Liver (tissue), 8 donors: ENCODE measurements at regions not wholly inside any gene's neighbourhood (a gene's known extent, or its start where the extent isn't known, plus 50 kb on each side); places are given as distances from the start of the nearest gene placed in this dataset.
A peak's percentile ranks its signal among the peaks of the same experiment; 100 is the strongest.
"Not testable (repeated sequence)": the region's sequence is repeated elsewhere in the genome, so short reads cannot be mapped to it uniquely, and the experiment has no call there.

Source experiments
- DNase-seq: peaks from one replicate; pipeline ENCODE4 v3.0.0-alpha.2; 2017; ENCODE audit warnings: low spot score
- H3K27ac ChIP-seq, 2 donors: one replicate each; pipeline ENCODE4 v1.7.0; 2013; ENCODE audit warnings: inconsistent platforms in 2 of 2, low read length in 2 of 2, control low read depth in 1 of 2, low read depth in 1 of 2, mild to moderate bottlenecking in 1 of 2
- H3K27me3 ChIP-seq, 4 donors: one replicate each; pipeline versions ENCODE4 v1.6.1 to v1.7.0; 2013; ENCODE audit warnings: low read length in 3 of 4, inconsistent platforms in 1 of 4, mild to moderate bottlenecking in 1 of 4, moderate library complexity in 1 of 4; ENCODE audit not compliant: control insufficient read depth in 4 of 4, insufficient read depth in 4 of 4
- H3K36me3 ChIP-seq, 4 donors: one replicate each; pipeline versions ENCODE4 v1.6.1 to v1.7.0; 2013; ENCODE audit warnings: low read length in 3 of 4, mild to moderate bottlenecking in 3 of 4, low read depth in 1 of 4, moderate library complexity in 1 of 4; ENCODE audit not compliant: control insufficient read depth in 4 of 4, insufficient read depth in 3 of 4
- H3K4me1 ChIP-seq, 4 donors: one replicate each; pipeline versions ENCODE4 v1.6.1 to v1.7.0; 2013; ENCODE audit warnings: low read length in 3 of 4, mild to moderate bottlenecking in 3 of 4, moderate library complexity in 1 of 4; ENCODE audit not compliant: control insufficient read depth in 4 of 4, insufficient read depth in 4 of 4
- H3K4me3 ChIP-seq, 3 donors: one replicate each; pipeline versions ENCODE4 v1.6.1 to v1.7.0; 2013; ENCODE audit warnings: low read length in 3 of 3, control low read depth in 1 of 3, low read depth in 1 of 3, mild to moderate bottlenecking in 1 of 3
- H3K9ac ChIP-seq, 2 donors: one replicate each; pipeline ENCODE4 v1.7.0; 2013; ENCODE audit warnings: low read length in 2 of 2, mild to moderate bottlenecking in 2 of 2, moderate library complexity in 2 of 2, control low read depth in 1 of 2, low read depth in 1 of 2
- H3K9me3 ChIP-seq, 4 donors: one replicate each; pipeline versions ENCODE4 v1.6.1 to v1.7.0; 2013; ENCODE audit warnings: low read length in 3 of 4; ENCODE audit not compliant: control insufficient read depth in 4 of 4
- EGR1 ChIP-seq, 2 donors: IDR thresholded peaks; 2 replicates each; pipeline ENCODE4 v1.6.1; 2016 to 2018; ENCODE audit warnings: antibody characterized with exemption in 2 of 2, low read depth in 2 of 2
- RAD21 ChIP-seq, 2 donors: IDR thresholded peaks; 2 replicates each; pipeline ENCODE4 v1.6.1; 2016; ENCODE audit warnings: antibody characterized with exemption in 2 of 2, mild to moderate bottlenecking in 2 of 2
- TAF1 ChIP-seq: conservative IDR thresholded peaks from 2 replicates; pipeline ENCODE4 v1.6.1; 2016; ENCODE audit warnings: antibody characterized with exemption, mild to moderate bottlenecking
- YY1 ChIP-seq: IDR thresholded peaks from 2 replicates; pipeline ENCODE4 v1.6.1; 2016; ENCODE audit warnings: antibody characterized with exemption, mild to moderate bottlenecking
- WGBS: extraction: QIAGEN DNeasy Blood & Tissue Kit; methylation state at CpG from one replicate; pipeline ENCODE4 v1.1.7; 2013; 5-methylcytosine and 5-hydroxymethylcytosine counted together
- TF ChIP-seq, protein P1 (sequence below): IDR thresholded peaks from 2 replicates; pipeline ENCODE4 v1.6.1; 2016; ENCODE audit warnings: antibody characterized with exemption
- TF ChIP-seq, protein P2 (sequence below): fragments of 150-350 bp; IDR thresholded peaks from 2 replicates; pipeline ENCODE4 v1.5.1; 2017; ENCODE audit warnings: improper control_type of control experiment, low read depth, low read length; ENCODE audit not compliant: missing input control
- TF ChIP-seq, protein P3 (sequence below): IDR thresholded peaks from 2 replicates; pipeline ENCODE4 v1.6.1; 2016; ENCODE audit warnings: antibody characterized with exemption
- donor health status: healthy.
- donor health status: healthy.
- donor health status: healthy.
- donor health status: healthy.
- donor health status: healthy.

DNA sequence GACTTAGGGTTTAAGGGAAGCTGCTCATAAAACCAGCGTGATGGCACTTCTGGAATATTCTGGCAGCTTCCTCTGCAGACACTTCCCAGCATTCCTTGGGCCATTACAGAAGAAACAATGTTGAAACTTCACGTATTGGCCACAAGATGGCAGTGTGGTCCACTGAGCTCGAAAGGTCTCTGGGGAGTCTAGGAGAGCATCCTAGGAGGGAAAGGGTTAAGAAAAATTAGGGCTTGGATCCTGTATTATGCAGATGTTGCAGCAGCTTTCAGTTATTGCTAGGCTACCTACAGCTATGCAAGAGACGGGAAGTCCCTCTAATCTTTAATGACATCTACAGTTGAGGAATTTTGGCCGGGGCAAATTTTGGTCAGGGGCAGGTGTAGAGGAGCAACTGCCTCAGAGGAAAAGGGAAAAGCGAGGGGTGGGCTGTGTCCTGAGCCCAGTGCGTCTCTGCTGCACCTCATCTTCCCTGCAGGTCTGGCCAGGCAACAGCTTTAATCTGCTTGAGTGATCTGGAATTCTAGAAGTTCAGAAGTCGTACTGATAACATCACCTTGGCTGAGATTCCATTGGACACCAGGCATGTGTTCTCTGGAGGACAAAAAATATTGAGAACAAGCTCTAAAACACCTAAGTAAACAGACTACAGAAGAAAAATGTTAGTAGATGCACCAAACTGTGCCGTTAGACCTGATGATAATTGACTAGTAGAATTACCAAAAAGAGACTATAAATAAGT is 220.8 kb upstream of the PRSS58 start:
- TF ChIP-seq, protein P1, sequence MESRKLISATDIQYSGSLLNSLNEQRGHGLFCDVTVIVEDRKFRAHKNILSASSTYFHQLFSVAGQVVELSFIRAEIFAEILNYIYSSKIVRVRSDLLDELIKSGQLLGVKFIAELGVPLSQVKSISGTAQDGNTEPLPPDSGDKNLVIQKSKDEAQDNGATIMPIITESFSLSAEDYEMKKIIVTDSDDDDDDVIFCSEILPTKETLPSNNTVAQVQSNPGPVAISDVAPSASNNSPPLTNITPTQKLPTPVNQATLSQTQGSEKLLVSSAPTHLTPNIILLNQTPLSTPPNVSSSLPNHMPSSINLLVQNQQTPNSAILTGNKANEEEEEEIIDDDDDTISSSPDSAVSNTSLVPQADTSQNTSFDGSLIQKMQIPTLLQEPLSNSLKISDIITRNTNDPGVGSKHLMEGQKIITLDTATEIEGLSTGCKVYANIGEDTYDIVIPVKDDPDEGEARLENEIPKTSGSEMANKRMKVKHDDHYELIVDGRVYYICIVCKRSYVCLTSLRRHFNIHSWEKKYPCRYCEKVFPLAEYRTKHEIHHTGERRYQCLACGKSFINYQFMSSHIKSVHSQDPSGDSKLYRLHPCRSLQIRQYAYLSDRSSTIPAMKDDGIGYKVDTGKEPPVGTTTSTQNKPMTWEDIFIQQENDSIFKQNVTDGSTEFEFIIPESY = no peak
- no peak for TF ChIP-seq TAF1
- peak; percentile 49 for TF ChIP-seq YY1
- TF ChIP-seq RAD21 (IDR thresholded peaks at IDR 0.05) = peak; percentile 48 to 70
- TF ChIP-seq, protein P2, sequence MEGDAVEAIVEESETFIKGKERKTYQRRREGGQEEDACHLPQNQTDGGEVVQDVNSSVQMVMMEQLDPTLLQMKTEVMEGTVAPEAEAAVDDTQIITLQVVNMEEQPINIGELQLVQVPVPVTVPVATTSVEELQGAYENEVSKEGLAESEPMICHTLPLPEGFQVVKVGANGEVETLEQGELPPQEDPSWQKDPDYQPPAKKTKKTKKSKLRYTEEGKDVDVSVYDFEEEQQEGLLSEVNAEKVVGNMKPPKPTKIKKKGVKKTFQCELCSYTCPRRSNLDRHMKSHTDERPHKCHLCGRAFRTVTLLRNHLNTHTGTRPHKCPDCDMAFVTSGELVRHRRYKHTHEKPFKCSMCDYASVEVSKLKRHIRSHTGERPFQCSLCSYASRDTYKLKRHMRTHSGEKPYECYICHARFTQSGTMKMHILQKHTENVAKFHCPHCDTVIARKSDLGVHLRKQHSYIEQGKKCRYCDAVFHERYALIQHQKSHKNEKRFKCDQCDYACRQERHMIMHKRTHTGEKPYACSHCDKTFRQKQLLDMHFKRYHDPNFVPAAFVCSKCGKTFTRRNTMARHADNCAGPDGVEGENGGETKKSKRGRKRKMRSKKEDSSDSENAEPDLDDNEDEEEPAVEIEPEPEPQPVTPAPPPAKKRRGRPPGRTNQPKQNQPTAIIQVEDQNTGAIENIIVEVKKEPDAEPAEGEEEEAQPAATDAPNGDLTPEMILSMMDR = peak; percentile 40
- Histone ChIP-seq H3K9ac (no peak overlapping the region), H3K9me3 (no peaks in the 10 kb centered on the region), H3K36me3 (no peaks in the 10 kb centered on the region), H3K4me1 (no peaks in the 10 kb centered on the region), H3K27me3 (peaks cover 0 to 2% (median 0%) of the 10 kb centered on the region in 4 donors), H3K27ac (no peak overlapping the region), H3K4me3 (no peak overlapping the region)
- DNase-seq = no peak
- 33% methylated on average over 9 of the region's 9 CpGs for WGBS

DNA sequence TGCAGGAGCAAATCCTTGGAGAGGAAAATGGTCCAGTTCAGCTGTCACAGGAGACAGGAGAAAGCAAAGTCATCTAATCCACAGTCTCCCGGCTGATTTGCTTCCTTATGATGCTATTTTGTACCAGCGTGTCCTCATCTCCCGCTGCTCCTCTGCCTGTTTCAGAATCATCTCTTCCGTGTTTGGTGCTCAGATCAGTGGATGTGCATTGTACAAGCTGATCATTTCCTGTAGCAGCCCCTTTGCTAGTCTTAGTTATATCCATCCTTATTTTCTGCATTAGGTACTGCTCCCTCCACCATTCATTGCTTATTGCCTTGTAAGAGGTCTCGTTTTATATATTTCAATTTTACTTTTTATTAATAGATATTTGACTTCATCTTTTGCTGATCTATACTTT is 219.9 kb upstream of the PRSS58 start:
- H3K4me1 ChIP-seq, H3K27ac ChIP-seq, H3K27me3 ChIP-seq, H3K4me3 ChIP-seq, H3K9me3 ChIP-seq, H3K9ac ChIP-seq, DNase-seq, H3K36me3 ChIP-seq: not testable (repeated sequence)
- 62% methylated on average over 5 of the region's 5 CpGs for WGBS

DNA sequence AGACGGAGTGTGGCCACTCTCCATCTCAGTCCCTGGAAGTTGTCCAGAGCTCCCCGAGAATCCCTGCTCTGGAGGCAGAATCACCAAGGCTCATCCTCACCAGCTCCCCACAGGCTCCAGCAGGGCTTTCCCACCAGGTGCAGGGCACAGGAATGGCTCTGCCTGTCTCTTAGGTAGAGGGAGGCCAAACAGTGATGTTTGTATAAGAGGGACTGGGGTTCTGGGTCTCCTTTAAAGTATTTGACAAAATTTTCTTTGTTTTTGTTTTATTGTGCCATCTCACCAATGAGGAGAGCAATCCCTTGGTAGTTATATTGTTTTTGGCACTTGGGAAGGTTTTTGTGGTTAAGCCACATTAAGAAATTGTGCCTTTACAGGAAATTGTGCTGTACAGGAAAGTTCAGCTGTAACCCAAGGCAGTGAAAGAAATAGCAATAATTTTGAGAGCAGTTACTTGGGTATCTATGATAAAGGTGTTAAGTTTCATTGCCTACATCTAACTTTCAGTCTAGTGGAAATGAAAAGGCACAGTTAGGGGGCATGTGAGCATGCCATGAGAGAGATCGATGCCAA is 219.3 kb upstream of the PRSS58 start:
- peaks cover 0 to 2% (median 0%) of the 10 kb centered on the region in 4 donors for H3K27me3 ChIP-seq
- H3K36me3 ChIP-seq = no peaks in the 10 kb centered on the region
- WGBS = 68% methylated on average over 3 of the region's 3 CpGs
- no peak overlapping the region for H3K4me3 ChIP-seq
- H3K27ac ChIP-seq = no peak overlapping the region
- H3K4me1 ChIP-seq = no peaks in the 10 kb centered on the region
- H3K9ac ChIP-seq = no peak overlapping the region
- no peaks in the 10 kb centered on the region for H3K9me3 ChIP-seq
- TF ChIP-seq TAF1 (no peak), YY1 (no peak), EGR1 (IDR thresholded peaks at IDR 0.05; ENCODE audit: low read depth in 2 of 2) (no peak)
- TF ChIP-seq, protein P3, sequence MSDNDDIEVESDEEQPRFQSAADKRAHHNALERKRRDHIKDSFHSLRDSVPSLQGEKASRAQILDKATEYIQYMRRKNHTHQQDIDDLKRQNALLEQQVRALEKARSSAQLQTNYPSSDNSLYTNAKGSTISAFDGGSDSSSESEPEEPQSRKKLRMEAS = no peak
- TF ChIP-seq, protein P1 = no peak
- DNase-seq = no peak
